ENCODE measurements at regions not wholly inside any gene's neighbourhood (a gene's known extent, or its start where the extent isn't known, plus 50 kb on each side); places are given as distances from the start of the nearest gene placed in this dataset.

- no peak for TF ChIP-seq FOXA1 (IDR thresholded peaks at IDR 0.05)
- no peak for TF ChIP-seq NR2F2 (IDR thresholded peaks at IDR 0.05)
- no peak for TF ChIP-seq JUND (IDR thresholded peaks at IDR 0.05)
- TF ChIP-seq HNF4G (IDR thresholded peaks at IDR 0.05) = no peak
- no peak for TF ChIP-seq SP1 (IDR thresholded peaks at IDR 0.05)
- no peak for TF ChIP-seq TAF1 (conservative IDR thresholded peaks at IDR 0.05)
- TF ChIP-seq ZBTB33 (IDR thresholded peaks at IDR 0.05) = no peak
- no peak for TF ChIP-seq MAX (IDR thresholded peaks at IDR 0.05)
- no peak for TF ChIP-seq RAD21 (IDR thresholded peaks at IDR 0.05)
- TF ChIP-seq YY1 (IDR thresholded peaks at IDR 0.05) = no peak
- no peak for TF ChIP-seq GABPA (IDR thresholded peaks at IDR 0.05 in 1 of 2, conservative IDR thresholded peaks at IDR 0.05 in 1 of 2)
- TF ChIP-seq RXRA (IDR thresholded peaks at IDR 0.05) = no peak
- no peak for TF ChIP-seq REST (IDR thresholded peaks at IDR 0.05)
- TF ChIP-seq FOXA2 (IDR thresholded peaks at IDR 0.05) = no peak
- TF ChIP-seq CTCF (IDR thresholded peaks at IDR 0.05; ENCODE audit: low read depth, low read length, missing input control) = no peak
- TF ChIP-seq HNF4A (conservative IDR thresholded peaks at IDR 0.05) = no peak
- no peaks in the 10 kb centered on the region for H3K36me3 ChIP-seq (ENCODE audit: control insufficient read depth in 4 of 4, insufficient read depth in 3 of 4, low read depth in 1 of 4, low read length in 3 of 4)
- H3K9ac ChIP-seq (ENCODE audit: low read depth in 1 of 2, low read length in 2 of 2) = no peak overlapping the region
- DNase-seq (ENCODE audit: low spot score) = no peak
- H3K4me1 ChIP-seq (ENCODE audit: control insufficient read depth in 4 of 4, insufficient read depth in 4 of 4, low read length in 3 of 4) = no peaks in the 10 kb centered on the region
- no peaks in the 10 kb centered on the region for H3K9me3 ChIP-seq (ENCODE audit: control insufficient read depth in 4 of 4, low read length in 3 of 4)
- 84% methylated on average over 3 of the region's 3 CpGs for WGBS
- no peak overlapping the region for H3K27ac ChIP-seq (ENCODE audit: low read depth in 1 of 2, low read length in 2 of 2)
- H3K4me3 ChIP-seq (ENCODE audit: low read depth in 1 of 3, low read length in 3 of 3) = no peak overlapping the region
- peaks cover 0 to 2% (median 0%) of the 10 kb centered on the region in 4 donors for H3K27me3 ChIP-seq (ENCODE audit: control insufficient read depth in 4 of 4, insufficient read depth in 4 of 4, low read length in 3 of 4)
These were observed 893.7 kb downstream of the TFAP2A start for GRCh38 chr6:9521152-9521530.

- no peak for TF ChIP-seq NR2F2 (IDR thresholded peaks at IDR 0.05)
- TF ChIP-seq FOXA1 (IDR thresholded peaks at IDR 0.05) = no peak
- TF ChIP-seq RXRA (IDR thresholded peaks at IDR 0.05) = no peak
- no peak for TF ChIP-seq TAF1 (conservative IDR thresholded peaks at IDR 0.05)
- no peak for TF ChIP-seq EGR1 (IDR thresholded peaks at IDR 0.05; ENCODE audit: low read depth in 2 of 2)
- TF ChIP-seq HNF4G (IDR thresholded peaks at IDR 0.05) = no peak
- TF ChIP-seq FOXA2 (IDR thresholded peaks at IDR 0.05) = no peak
- 74% methylated on average over 8 of the region's 8 CpGs for WGBS
These were observed 894.3 kb downstream of the TFAP2A start for GRCh38 chr6:9520417-9521151.

More at GRCh38 chr6:9520417-9521151, 894.3 kb downstream of the TFAP2A start:
- DNase-seq (ENCODE audit: low spot score) = no peak
- H3K4me1 ChIP-seq (ENCODE audit: control insufficient read depth in 4 of 4, insufficient read depth in 4 of 4, low read length in 3 of 4) = no peaks in the 10 kb centered on the region
- no peak overlapping the region for H3K27ac ChIP-seq (ENCODE audit: low read depth in 1 of 2, low read length in 2 of 2)
- H3K9me3 ChIP-seq (ENCODE audit: control insufficient read depth in 4 of 4, low read length in 3 of 4) = no peaks in the 10 kb centered on the region
- H3K36me3 ChIP-seq (ENCODE audit: control insufficient read depth in 4 of 4, insufficient read depth in 3 of 4, low read depth in 1 of 4, low read length in 3 of 4) = no peaks in the 10 kb centered on the region
- peaks cover 0 to 3% (median 0%) of the 10 kb centered on the region in 4 donors for H3K27me3 ChIP-seq (ENCODE audit: control insufficient read depth in 4 of 4, insufficient read depth in 4 of 4, low read length in 3 of 4)
- no peak overlapping the region for H3K9ac ChIP-seq (ENCODE audit: low read depth in 1 of 2, low read length in 2 of 2)
- H3K4me3 ChIP-seq (ENCODE audit: low read depth in 1 of 3, low read length in 3 of 3) = no peak overlapping the region

Measured in liver (tissue), 8 donors.